Caco-2 (cell line): ENCODE measurements at regions not wholly inside any gene's neighbourhood (a gene's known extent, or its start where the extent isn't known, plus 50 kb on each side); places are given as distances from the start of the nearest gene placed in this dataset.

Source experiments
- BruUV-seq: library from RNA; stranded (reverse); fragments of 400-500 nt; replicated peaks from 2 replicates; lab custom pipeline; 2021; lab: Mats Ljungman, UMichigan
- CTCF ChIA-PET: fragments of 300-600 bp; sonication (Branson Sonifier 250); formaldehyde crosslinking; loops from one replicate; lab custom pipeline; 2022; ENCODE audit warnings: antibody characterized with exemption; lab: Charles Lee
- POLR2A ChIA-PET: fragments of 300-600 bp; sonication (Branson Sonifier 250); formaldehyde crosslinking; loops from one replicate; lab custom pipeline; 2022; ENCODE audit warnings: antibody characterized with exemption; lab: Charles Lee
- DNase-seq, 2 experiments: peaks; one replicate each; pipeline versions ENCODE4 v3.0.0 to v3.0.0-alpha.2; 2020 to 2022
- H3K27me3 ChIP-seq: replicated peaks from 2 replicates; pipeline ENCODE4 v1.6.0; 2011; ENCODE audit warnings: low read length; ENCODE audit not compliant: control insufficient read depth, insufficient read depth
- H3K36me3 ChIP-seq: 2 replicates; pipeline ENCODE4 v1.5.1; 2011; ENCODE audit warnings: low read length; ENCODE audit not compliant: control insufficient read depth, insufficient read depth
- H3K4me1 ChIP-seq: fragments of 250-450 bp; sonication (Bioruptor Pico); 2 replicates; pipeline ENCODE4 v1.5.1; 2020; ENCODE audit warnings: mild to moderate bottlenecking
- H3K4me3 ChIP-seq: 2 replicates; pipeline ENCODE4 v1.5.1; 2011; ENCODE audit warnings: low read depth, mild to moderate bottlenecking, control low read depth, low read length
- H3K9me3 ChIP-seq: fragments of 250-450 bp; sonication (Bioruptor Pico); 2 replicates; pipeline ENCODE4 v1.5.1; 2020; ENCODE audit warnings: mild to moderate bottlenecking, moderate library complexity
- H3K27ac Mint-ChIP-seq: one replicate; pipeline ENCODE4 v1.8.0; 2022; ENCODE audit warnings: mixed read lengths; ENCODE audit not compliant: unreplicated experiment
- H3K27me3 Mint-ChIP-seq: one replicate; pipeline ENCODE4 v1.8.0; 2022; ENCODE audit warnings: mixed read lengths; ENCODE audit not compliant: insufficient read depth, unreplicated experiment
- H3K36me3 Mint-ChIP-seq: one replicate; pipeline ENCODE4 v1.8.0; 2022; ENCODE audit warnings: mild to moderate bottlenecking, mixed read lengths; ENCODE audit not compliant: insufficient read depth, unreplicated experiment
- H3K4me1 Mint-ChIP-seq: one replicate; pipeline ENCODE4 v1.8.0; 2022; ENCODE audit warnings: low read depth, mixed read lengths; ENCODE audit not compliant: unreplicated experiment
- H3K4me3 Mint-ChIP-seq: one replicate; pipeline ENCODE4 v1.8.0; 2022; ENCODE audit warnings: mild to moderate bottlenecking, moderate library complexity, mixed read lengths; ENCODE audit not compliant: unreplicated experiment
- H3K9me3 Mint-ChIP-seq: one replicate; pipeline ENCODE4 v1.8.0; 2022; ENCODE audit warnings: mixed read lengths; ENCODE audit not compliant: unreplicated experiment
- CTCF ChIP-seq, 2 experiments: fragments of 200-600 bp in 1 of 2; IDR thresholded peaks; 1 replicate in 1 of 2; 2 replicates in 1 of 2; pipeline versions ENCODE4 v1.5.1 to v1.8.0; 2011 to 2022; ENCODE audit warnings: antibody characterized with exemption in 1 of 2, control low read depth in 1 of 2, inconsistent platforms in 1 of 2, low read depth in 1 of 2, low read length in 1 of 2, mild to moderate bottlenecking in 1 of 2, moderate library complexity in 1 of 2; ENCODE audit not compliant: insufficient read depth in 1 of 2, severe bottlenecking in 1 of 2, unreplicated experiment in 1 of 2
- intact Hi-C: fragments of 100-400 bp; cut with micrococcal nuclease; formaldehyde crosslinking; loops from one replicate; pipeline ENCODE4 v1.10.0; 2022; ENCODE audit not compliant: unreplicated experiment

- Histone ChIP-seq H3K27me3 (no peaks in the 10 kb centered on the region), H3K36me3 (no peaks in the 10 kb centered on the region), H3K4me3 (no peak overlapping the region), H3K9me3 (no peaks in the 10 kb centered on the region; the same call in 1 of the 2 replicates), H3K4me1 (no peaks in the 10 kb centered on the region)
- intact Hi-C loops = no loop called here
- BruUV-seq = no TSS peak
- POLR2A ChIA-PET = no interaction called here
- CTCF ChIA-PET = no interaction called here
- Mint-ChIP-seq H3K4me1 (no peaks in the 10 kb centered on the region), H3K9me3 (no peaks in the 10 kb centered on the region), H3K36me3 (no peaks in the 10 kb centered on the region), H3K4me3 (no peak overlapping the region), H3K27ac (no peak overlapping the region), H3K27me3 (no peaks in the 10 kb centered on the region)
- DNase-seq = no peak
- TF ChIP-seq CTCF (IDR thresholded peaks at IDR 0.05; ENCODE audit: insufficient read depth in 1 of 2, low read depth in 1 of 2, low read length in 1 of 2, severe bottlenecking in 1 of 2, unreplicated experiment in 1 of 2) = no peak
These were observed 717.9 kb downstream of the UQCRFS1 start for GRCh38 chr19:28495046-28495445.

- Mint-ChIP-seq H3K4me3 (no peak overlapping the region), H3K9me3 (no peaks in the 10 kb centered on the region), H3K27ac (no peak overlapping the region), H3K4me1 (no peaks in the 10 kb centered on the region), H3K36me3 (no peaks in the 10 kb centered on the region), H3K27me3 (no peaks in the 10 kb centered on the region)
- no TSS peak for BruUV-seq
- ChIA-PET CTCF (no interaction called here), POLR2A (no interaction called here)
- DNase-seq = no peak
- H3K4me3 ChIP-seq = no peak overlapping the region
- intact Hi-C loops = no loop called here
- no peaks in the 10 kb centered on the region; the same call in 1 of the 2 replicates for H3K9me3 ChIP-seq
- TF ChIP-seq CTCF (IDR thresholded peaks at IDR 0.05; ENCODE audit: insufficient read depth in 1 of 2, low read depth in 1 of 2, low read length in 1 of 2, severe bottlenecking in 1 of 2, unreplicated experiment in 1 of 2) = no peak
- H3K36me3 ChIP-seq = no peaks in the 10 kb centered on the region
- H3K4me1 ChIP-seq = no peaks in the 10 kb centered on the region
- H3K27me3 ChIP-seq = no peaks in the 10 kb centered on the region
These were observed 718.5 kb downstream of the UQCRFS1 start for GRCh38 chr19:28494461-28494860.

GRCh38 chr19:28493884-28494283 lies 719.1 kb downstream of the UQCRFS1 start:
- H3K27me3 ChIP-seq = no peaks in the 10 kb centered on the region
- Mint-ChIP-seq H3K27ac (no peak overlapping the region), H3K4me3 (no peak overlapping the region), H3K4me1 (no peaks in the 10 kb centered on the region), H3K9me3 (no peaks in the 10 kb centered on the region), H3K36me3 (no peaks in the 10 kb centered on the region), H3K27me3 (no peaks in the 10 kb centered on the region)
- TF ChIP-seq CTCF (IDR thresholded peaks at IDR 0.05; ENCODE audit: insufficient read depth in 1 of 2, low read depth in 1 of 2, low read length in 1 of 2, severe bottlenecking in 1 of 2, unreplicated experiment in 1 of 2) = no peak
- POLR2A ChIA-PET = no interaction called here
- H3K4me1 ChIP-seq = no peaks in the 10 kb centered on the region
- H3K36me3 ChIP-seq = no peaks in the 10 kb centered on the region
- intact Hi-C loops = no loop called here
- no peak for DNase-seq
- H3K4me3 ChIP-seq = no peak overlapping the region
- BruUV-seq = no TSS peak
- H3K9me3 ChIP-seq = no peaks in the 10 kb centered on the region; the same call in 1 of the 2 replicates
- CTCF ChIA-PET = no interaction called here
